ENCODE measurements at regions not wholly inside any gene's neighbourhood (a gene's known extent, or its start where the extent isn't known, plus 50 kb on each side); places are given as distances from the start of the nearest gene placed in this dataset.

- H3K9me3 ChIP-seq = peaks cover 6% of the 10 kb centered on the region; the same call in 1 of the 2 replicates
- no peaks in the 10 kb centered on the region for H3K36me3 ChIP-seq (ENCODE audit: control insufficient read depth, insufficient read depth, low read length)
- no peaks in the 10 kb centered on the region for H3K27me3 Mint-ChIP-seq (ENCODE audit: insufficient read depth, unreplicated experiment)
- BruUV-seq (replicated peaks) = no TSS peak
- CTCF ChIA-PET = no interaction called here
- H3K4me3 ChIP-seq (ENCODE audit: low read depth, low read length) = no peak overlapping the region
- H3K4me3 Mint-ChIP-seq (ENCODE audit: unreplicated experiment) = no peak overlapping the region
- no peak for TF ChIP-seq CTCF (IDR thresholded peaks at IDR 0.05; ENCODE audit: insufficient read depth in 1 of 2, low read depth in 1 of 2, low read length in 1 of 2, severe bottlenecking in 1 of 2, unreplicated experiment in 1 of 2)
- POLR2A ChIA-PET = no interaction called here
- H3K36me3 Mint-ChIP-seq (ENCODE audit: insufficient read depth, unreplicated experiment) = no peaks in the 10 kb centered on the region
- no peak overlapping the region for H3K27ac Mint-ChIP-seq (ENCODE audit: unreplicated experiment)
- H3K27me3 ChIP-seq (replicated peaks; ENCODE audit: control insufficient read depth, insufficient read depth, low read length) = no peaks in the 10 kb centered on the region
- no peak for DNase-seq
- no peaks in the 10 kb centered on the region for H3K4me1 Mint-ChIP-seq (ENCODE audit: low read depth, unreplicated experiment)
- no peaks in the 10 kb centered on the region for H3K9me3 Mint-ChIP-seq (ENCODE audit: unreplicated experiment)
- no peaks in the 10 kb centered on the region for H3K4me1 ChIP-seq
- intact Hi-C loops (cut with micrococcal nuclease; ENCODE audit: unreplicated experiment) = no loop called here
Observed at GRCh38 chr4:128510850-128511249, 223.2 kb upstream of the PGRMC2 start.

GRCh38 chr4:128502818-128503527 is 215.4 kb upstream of the PGRMC2 start:
- H3K9me3 ChIP-seq = no peaks in the 10 kb centered on the region; the same call in none of the 2 replicates
- H3K9me3 Mint-ChIP-seq (ENCODE audit: unreplicated experiment) = peaks cover 15% of the 10 kb centered on the region
- no peaks in the 10 kb centered on the region for H3K4me1 Mint-ChIP-seq (ENCODE audit: low read depth, unreplicated experiment)
- no peaks in the 10 kb centered on the region for H3K36me3 Mint-ChIP-seq (ENCODE audit: insufficient read depth, unreplicated experiment)
- no peak overlapping the region for H3K4me3 ChIP-seq (ENCODE audit: low read depth, low read length)
- no TSS peak for BruUV-seq (replicated peaks)
- POLR2A ChIA-PET = no interaction called here
- CTCF ChIA-PET = no interaction called here
- DNase-seq = no peak
- intact Hi-C loops (cut with micrococcal nuclease; ENCODE audit: unreplicated experiment) = no loop called here
- no peak overlapping the region for H3K4me3 Mint-ChIP-seq (ENCODE audit: unreplicated experiment)
- no peak for TF ChIP-seq CTCF (IDR thresholded peaks at IDR 0.05; ENCODE audit: insufficient read depth in 1 of 2, low read depth in 1 of 2, low read length in 1 of 2, severe bottlenecking in 1 of 2, unreplicated experiment in 1 of 2)
- H3K27me3 ChIP-seq (replicated peaks; ENCODE audit: control insufficient read depth, insufficient read depth, low read length) = no peaks in the 10 kb centered on the region
- no peaks in the 10 kb centered on the region for H3K27me3 Mint-ChIP-seq (ENCODE audit: insufficient read depth, unreplicated experiment)
- H3K4me1 ChIP-seq = no peaks in the 10 kb centered on the region
- H3K36me3 ChIP-seq (ENCODE audit: control insufficient read depth, insufficient read depth, low read length) = no peaks in the 10 kb centered on the region
- H3K27ac Mint-ChIP-seq (ENCODE audit: unreplicated experiment) = no peak overlapping the region

GRCh38 chr4:128501239-128501638 is 213.6 kb upstream of the PGRMC2 start:
- Mint-ChIP-seq H3K36me3 (ENCODE audit: insufficient read depth, unreplicated experiment) (no peaks in the 10 kb centered on the region), H3K27ac (ENCODE audit: unreplicated experiment) (no peak overlapping the region), H3K27me3 (ENCODE audit: insufficient read depth, unreplicated experiment) (no peaks in the 10 kb centered on the region), H3K9me3 (ENCODE audit: unreplicated experiment) (peaks cover 33% of the 10 kb centered on the region), H3K4me1 (ENCODE audit: low read depth, unreplicated experiment) (no peaks in the 10 kb centered on the region), H3K4me3 (ENCODE audit: unreplicated experiment) (no peak overlapping the region)
- intact Hi-C loops (cut with micrococcal nuclease; ENCODE audit: unreplicated experiment) = no loop called here
- POLR2A ChIA-PET = no interaction called here
- BruUV-seq (replicated peaks) = no TSS peak
- no peak for TF ChIP-seq CTCF (IDR thresholded peaks at IDR 0.05; ENCODE audit: insufficient read depth in 1 of 2, low read depth in 1 of 2, low read length in 1 of 2, severe bottlenecking in 1 of 2, unreplicated experiment in 1 of 2)
- Histone ChIP-seq H3K27me3 (replicated peaks; ENCODE audit: control insufficient read depth, insufficient read depth, low read length) (no peaks in the 10 kb centered on the region), H3K4me1 (no peaks in the 10 kb centered on the region), H3K4me3 (ENCODE audit: low read depth, low read length) (no peak overlapping the region), H3K9me3 (peaks cover 7% of the 10 kb centered on the region), H3K36me3 (ENCODE audit: control insufficient read depth, insufficient read depth, low read length) (no peaks in the 10 kb centered on the region)
- CTCF ChIA-PET = no interaction called here
- no peak for DNase-seq

Measured in Caco-2 (cell line).